Activated naive CD4-positive, alpha-beta T cell treated with anti-CD3 and anti-CD28 coated beads for 36 hours (primary cell): ENCODE measurements at regions not wholly inside any gene's neighbourhood (a gene's known extent, or its start where the extent isn't known, plus 50 kb on each side); places are given as distances from the start of the nearest gene placed in this dataset.

Experiments
- CTCF ChIA-PET: fragments of 350-600 bp; sonication (Branson Sonifier 250); formaldehyde crosslinking; loops from one replicate; lab custom pipeline; 2021; ENCODE audit warnings: antibody characterized with exemption; lab: Charles Lee
- DNase-seq: peaks from one replicate; pipeline ENCODE4 v3.0.0-alpha.2; 2020
- H3K27ac Mint-ChIP-seq: one replicate; pipeline ENCODE4 v1.8.0; 2021; ENCODE audit warnings: mild to moderate bottlenecking, mixed read lengths
- H3K27me3 Mint-ChIP-seq: one replicate; pipeline ENCODE4 v1.8.0; 2021; ENCODE audit warnings: low read depth, mixed read lengths
- H3K36me3 Mint-ChIP-seq: one replicate; pipeline ENCODE4 v1.8.0; 2021; ENCODE audit warnings: low read depth, mixed read lengths
- H3K4me1 Mint-ChIP-seq: one replicate; pipeline ENCODE4 v1.8.0; 2021; ENCODE audit warnings: low read depth, mixed read lengths
- H3K4me3 Mint-ChIP-seq: one replicate; pipeline ENCODE4 v1.8.0; 2021; ENCODE audit warnings: mild to moderate bottlenecking, moderate library complexity, mixed read lengths
- H3K9me3 Mint-ChIP-seq: one replicate; pipeline ENCODE4 v1.8.0; 2021; ENCODE audit warnings: mixed read lengths
- intact Hi-C: fragments of 100-400 bp; cut with micrococcal nuclease; formaldehyde crosslinking; loops from one replicate; pipeline ENCODE4 v1.15.1; 2023

DNA sequence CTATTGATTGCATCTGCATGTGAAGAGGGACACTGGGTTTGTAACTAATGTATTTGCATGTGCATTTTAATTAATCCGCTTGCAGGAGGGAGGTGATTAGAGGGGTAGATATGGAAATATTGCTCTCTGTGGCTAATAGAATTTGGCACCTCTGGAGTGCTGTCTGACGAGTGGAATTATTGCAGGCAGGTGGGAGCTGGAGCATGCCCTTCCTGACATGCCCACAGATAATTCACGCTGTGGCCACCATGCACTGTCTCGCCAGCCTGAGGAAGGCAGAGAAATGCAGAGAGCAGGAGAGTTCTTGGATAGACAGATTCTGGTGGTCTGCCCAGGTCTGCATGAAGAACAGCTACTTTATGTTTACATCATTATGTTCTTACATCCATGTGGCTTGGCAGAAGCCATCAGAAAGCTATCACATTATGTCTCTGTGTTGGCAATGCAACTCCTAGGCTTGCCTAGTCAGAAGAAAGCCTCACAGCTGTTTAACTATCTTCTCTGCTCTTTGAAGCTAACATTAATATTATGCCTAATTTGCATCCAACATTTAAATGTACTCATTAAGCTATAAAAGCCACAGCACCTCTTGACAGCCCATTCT lies 89.4 kb upstream of the DRD2 start:
- H3K9me3 Mint-ChIP-seq: no peaks in the 10 kb centered on the region
- H3K4me1 Mint-ChIP-seq: no peaks in the 10 kb centered on the region
- intact Hi-C loops: no loop called here
- no peak overlapping the region for H3K27ac Mint-ChIP-seq
- no peak for DNase-seq
- peaks cover 3% of the 10 kb centered on the region for H3K27me3 Mint-ChIP-seq
- CTCF ChIA-PET: no interaction called here
- no peak overlapping the region for H3K4me3 Mint-ChIP-seq
- H3K36me3 Mint-ChIP-seq: no peaks in the 10 kb centered on the region

DNA sequence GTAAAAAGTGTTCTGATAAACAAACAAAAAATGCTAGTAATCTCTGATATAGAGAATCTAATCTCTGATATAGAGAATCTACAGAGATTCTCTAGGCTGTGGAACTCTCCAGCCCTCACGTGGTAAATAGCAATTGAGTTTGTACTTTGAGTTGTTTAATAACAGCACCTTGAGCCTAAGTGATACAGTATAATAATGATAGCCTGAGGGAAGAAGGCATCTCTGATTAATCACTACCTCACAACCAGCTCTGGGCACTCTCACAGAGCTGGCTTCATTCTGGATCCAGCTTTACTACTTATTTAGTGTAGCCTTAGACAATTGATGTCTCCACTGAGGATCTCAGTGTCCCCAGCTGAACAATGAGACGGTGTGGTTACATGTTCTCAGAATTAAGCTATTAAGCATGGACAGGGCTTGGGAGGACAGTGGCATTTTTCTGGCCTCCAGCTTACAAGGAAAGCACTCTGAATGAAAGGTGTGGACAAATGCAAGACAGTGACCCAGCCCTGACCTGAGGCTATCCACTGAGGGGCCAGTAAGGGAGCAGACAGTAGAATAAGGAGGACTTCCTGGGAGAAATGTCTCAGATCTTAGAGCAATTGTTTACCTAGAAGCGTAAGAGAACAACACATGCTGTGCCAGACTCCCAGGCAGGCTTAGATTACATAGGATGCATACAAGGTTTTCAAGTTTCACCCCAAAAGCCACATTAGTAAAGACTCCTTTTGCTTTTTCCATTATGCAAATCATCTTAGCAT lies 88.7 kb upstream of the DRD2 start:
- no peak for DNase-seq
- Mint-ChIP-seq H3K27ac (no peak overlapping the region), H3K9me3 (no peaks in the 10 kb centered on the region), H3K4me3 (no peak overlapping the region), H3K27me3 (peaks cover 3% of the 10 kb centered on the region), H3K36me3 (no peaks in the 10 kb centered on the region), H3K4me1 (no peaks in the 10 kb centered on the region)
- intact Hi-C loops: no loop called here
- CTCF ChIA-PET: no interaction called here

DNA sequence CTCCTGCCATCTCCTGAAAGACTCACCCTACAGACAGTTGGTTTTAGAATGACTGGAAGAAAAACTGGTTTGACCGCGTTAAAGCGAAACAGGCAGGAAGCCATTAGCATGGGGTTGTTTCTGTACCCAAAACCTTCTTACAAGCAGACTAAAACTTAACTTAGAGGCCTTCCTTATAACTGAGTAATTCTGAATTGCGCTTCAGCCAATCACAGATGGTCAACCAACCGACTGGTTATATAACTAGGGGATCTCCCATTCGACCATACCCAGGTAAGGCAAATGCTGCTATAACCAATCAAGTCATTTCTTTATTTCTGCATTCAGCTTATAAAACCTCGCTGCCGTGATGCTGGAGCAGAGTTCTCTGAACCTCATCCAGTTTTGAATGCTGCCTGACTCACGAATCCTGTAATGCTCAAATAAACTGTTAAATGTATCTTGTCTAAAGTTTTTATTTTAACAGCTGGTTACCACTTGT lies 87.8 kb upstream of the DRD2 start:
- CTCF ChIA-PET: no interaction called here
- no peaks in the 10 kb centered on the region for H3K4me1 Mint-ChIP-seq
- H3K27ac Mint-ChIP-seq: no peak overlapping the region
- peaks cover 3% of the 10 kb centered on the region for H3K27me3 Mint-ChIP-seq
- intact Hi-C loops: no loop called here
- H3K9me3 Mint-ChIP-seq: no peaks in the 10 kb centered on the region
- DNase-seq: no peak
- no peaks in the 10 kb centered on the region for H3K36me3 Mint-ChIP-seq
- H3K4me3 Mint-ChIP-seq: no peak overlapping the region

DNA sequence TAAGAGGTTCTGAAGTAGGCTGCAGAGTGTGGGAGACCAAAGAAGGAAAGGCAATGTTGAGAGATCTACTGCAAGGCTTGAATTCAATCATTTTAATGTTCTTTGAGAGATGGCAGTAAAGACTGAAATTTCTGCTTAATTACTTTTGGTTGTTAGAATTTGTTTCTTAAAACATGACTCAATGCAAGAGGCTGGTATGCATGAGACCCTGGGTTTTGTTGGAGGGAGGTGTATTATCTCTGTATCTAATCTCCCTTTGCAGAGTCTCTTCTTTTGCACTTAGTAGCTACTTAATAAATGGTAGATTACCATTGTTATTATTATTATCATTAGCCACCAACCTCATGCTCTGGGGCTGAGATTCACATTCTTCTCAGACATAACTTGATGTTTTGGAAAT lies 87.4 kb upstream of the DRD2 start:
- H3K27me3 Mint-ChIP-seq: peaks cover 3% of the 10 kb centered on the region
- no peak overlapping the region for H3K27ac Mint-ChIP-seq
- CTCF ChIA-PET: no interaction called here

DNA sequence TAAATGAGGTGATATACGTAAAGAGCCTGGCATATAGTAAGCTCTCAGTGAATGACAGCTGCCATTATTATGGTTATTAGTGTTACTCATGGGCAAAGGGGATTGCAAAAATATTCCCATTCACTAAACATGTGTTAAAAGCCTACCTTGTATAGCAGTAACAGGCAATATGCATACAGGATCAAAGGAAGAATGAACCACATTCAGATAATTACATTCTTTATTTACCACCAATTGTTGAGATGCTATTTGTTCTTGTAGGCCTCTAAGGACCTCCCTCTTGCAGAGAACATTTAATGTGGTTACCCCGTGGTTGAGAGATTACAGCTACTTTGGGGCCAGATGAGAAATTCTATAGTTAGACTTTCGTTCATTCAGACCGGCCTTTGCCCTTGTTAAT lies 82.7 kb upstream of the DRD2 start:
- CTCF ChIA-PET: no interaction called here
- Mint-ChIP-seq H3K9me3 (no peaks in the 10 kb centered on the region), H3K4me1 (no peaks in the 10 kb centered on the region), H3K27ac (no peak overlapping the region), H3K4me3 (no peak overlapping the region), H3K36me3 (no peaks in the 10 kb centered on the region), H3K27me3 (peaks cover 6% of the 10 kb centered on the region)
- DNase-seq: no peak
- intact Hi-C loops: no loop called here

More for the DNA sequence above, 87.4 kb upstream of the DRD2 start:
- intact Hi-C loops: no loop called here
- Mint-ChIP-seq H3K36me3 (no peaks in the 10 kb centered on the region), H3K4me1 (no peaks in the 10 kb centered on the region), H3K4me3 (no peak overlapping the region), H3K9me3 (no peaks in the 10 kb centered on the region)
- no peak for DNase-seq

DNA sequence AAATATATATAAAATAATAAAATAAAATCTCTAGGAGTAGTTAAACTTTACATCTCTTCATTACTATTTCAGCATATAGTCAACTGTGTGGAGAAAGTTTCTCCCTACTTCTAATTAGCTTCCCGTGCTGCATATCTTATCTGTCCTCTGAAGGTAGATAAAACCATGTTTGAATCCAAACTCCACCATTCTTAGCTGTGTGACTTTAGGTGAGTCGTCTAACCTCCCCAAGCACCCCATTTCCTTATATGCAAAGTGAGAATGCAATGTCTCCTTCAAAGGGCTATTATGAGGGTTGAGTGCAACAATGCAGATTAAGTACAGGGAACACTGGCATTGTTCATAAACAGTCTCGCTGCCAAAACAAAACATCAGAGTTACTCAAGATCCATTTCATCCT lies 80.8 kb upstream of the DRD2 start:
- H3K27me3 Mint-ChIP-seq: peaks cover 7% of the 10 kb centered on the region

DNA sequence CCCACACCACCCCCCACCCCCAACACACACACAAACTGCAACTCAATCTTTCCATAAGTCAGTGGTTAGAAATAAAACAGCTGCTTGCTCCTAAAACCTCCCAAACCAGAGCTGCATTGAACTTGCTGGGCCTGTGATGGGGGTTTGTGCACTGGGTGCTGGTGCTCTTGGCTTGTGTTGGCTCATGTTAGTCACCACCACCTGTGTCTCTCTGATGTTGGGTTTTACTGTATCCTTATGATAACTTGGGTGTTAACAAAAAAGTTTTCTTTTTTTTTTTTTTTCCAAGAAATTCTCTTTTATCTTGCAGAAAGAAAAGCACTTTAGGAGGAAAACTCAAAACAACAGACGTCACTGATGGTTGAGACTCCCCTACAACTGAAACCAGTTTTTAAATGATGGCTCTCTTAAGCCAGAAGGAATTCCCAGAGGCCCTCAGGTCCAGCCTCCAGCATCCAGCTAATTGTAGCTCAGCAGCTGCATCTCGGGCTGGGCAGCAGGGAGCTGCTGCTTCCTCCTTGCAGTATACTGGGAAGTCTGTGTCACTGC lies 79.9 kb upstream of the DRD2 start:
- no peak for DNase-seq
- Mint-ChIP-seq H3K27me3 (peaks cover 13% of the 10 kb centered on the region), H3K4me1 (no peaks in the 10 kb centered on the region), H3K4me3 (no peak overlapping the region), H3K27ac (no peak overlapping the region), H3K36me3 (no peaks in the 10 kb centered on the region), H3K9me3 (no peaks in the 10 kb centered on the region)
- CTCF ChIA-PET: no interaction called here
- intact Hi-C loops: no loop called here

More for the DNA sequence above, 80.8 kb upstream of the DRD2 start:
- intact Hi-C loops: no loop called here
- H3K36me3 Mint-ChIP-seq: no peaks in the 10 kb centered on the region
- CTCF ChIA-PET: no interaction called here
- H3K4me1 Mint-ChIP-seq: no peaks in the 10 kb centered on the region
- DNase-seq: no peak
- H3K9me3 Mint-ChIP-seq: no peaks in the 10 kb centered on the region
- H3K4me3 Mint-ChIP-seq: no peak overlapping the region
- H3K27ac Mint-ChIP-seq: no peak overlapping the region

DNA sequence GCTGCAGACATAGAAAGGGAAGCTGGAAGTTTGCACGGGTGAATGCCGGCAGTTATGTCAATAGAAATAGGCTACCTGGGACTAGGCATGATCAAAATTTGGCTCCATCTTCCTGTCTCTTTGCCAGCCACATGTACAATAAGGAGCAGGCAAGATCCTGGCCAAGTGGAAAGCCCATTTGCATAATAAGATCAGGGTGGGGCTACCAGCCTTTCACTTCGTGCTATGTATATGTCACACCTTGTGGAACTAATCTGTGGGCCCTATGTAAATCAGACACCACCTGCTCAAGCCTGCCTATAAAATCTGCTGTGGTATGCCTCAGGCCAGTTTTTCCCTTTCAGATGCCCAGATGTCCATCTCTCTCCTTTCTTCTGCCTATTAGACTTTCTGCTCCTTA lies 79.3 kb upstream of the DRD2 start:
- no peak for DNase-seq
- CTCF ChIA-PET: no interaction called here
- Mint-ChIP-seq H3K4me1 (no peaks in the 10 kb centered on the region), H3K9me3 (no peaks in the 10 kb centered on the region), H3K36me3 (no peaks in the 10 kb centered on the region), H3K4me3 (no peak overlapping the region), H3K27me3 (peaks cover 18% of the 10 kb centered on the region), H3K27ac (no peak overlapping the region)
- intact Hi-C loops: no loop called here

DNA sequence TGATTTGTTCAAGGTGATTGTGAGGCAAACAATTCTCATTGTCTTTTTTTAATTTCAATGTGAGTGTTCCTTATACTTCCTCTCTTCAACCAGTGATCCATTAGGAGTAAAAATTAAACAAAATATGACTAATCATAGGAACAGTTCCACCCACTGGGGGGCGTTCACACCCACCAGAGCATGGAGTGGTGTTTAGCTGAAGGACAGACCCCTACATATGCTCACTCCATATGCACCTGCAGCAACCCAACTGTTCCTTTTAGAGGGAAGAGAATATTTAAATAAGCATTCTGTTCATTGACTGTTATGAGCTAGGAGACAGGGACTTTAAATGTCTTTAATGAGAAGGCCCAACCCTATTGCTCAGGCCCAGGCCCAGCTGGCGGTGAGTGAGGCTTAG lies 78.7 kb upstream of the DRD2 start:
- Mint-ChIP-seq H3K36me3 (no peaks in the 10 kb centered on the region), H3K27me3 (peaks cover 23% of the 10 kb centered on the region), H3K27ac (no peak overlapping the region), H3K4me1 (no peaks in the 10 kb centered on the region), H3K4me3 (no peak overlapping the region), H3K9me3 (no peaks in the 10 kb centered on the region)
- CTCF ChIA-PET: no interaction called here
- no peak for DNase-seq
- intact Hi-C loops: no loop called here

DNA sequence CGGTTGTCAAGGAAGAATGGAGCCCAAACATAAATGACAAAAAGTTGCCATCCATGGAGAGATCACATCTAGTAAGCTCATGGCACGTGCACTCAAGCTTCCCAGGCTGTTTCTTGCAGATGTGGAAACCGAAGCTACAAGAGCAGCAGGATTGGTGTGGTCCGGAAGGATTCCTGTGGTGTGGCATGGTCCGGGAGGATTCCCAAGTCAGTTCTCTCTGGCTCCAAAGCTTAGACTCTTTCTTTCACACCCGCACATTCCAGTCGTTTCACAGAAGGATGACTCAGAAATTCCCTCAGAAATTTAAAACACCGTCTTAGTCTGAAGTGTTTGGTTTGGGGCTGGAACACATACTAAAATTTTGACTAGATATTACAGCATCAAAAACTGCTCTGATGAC lies 78.0 kb upstream of the DRD2 start:
- H3K4me3 Mint-ChIP-seq: no peak overlapping the region
- intact Hi-C loops: no loop called here

DNA sequence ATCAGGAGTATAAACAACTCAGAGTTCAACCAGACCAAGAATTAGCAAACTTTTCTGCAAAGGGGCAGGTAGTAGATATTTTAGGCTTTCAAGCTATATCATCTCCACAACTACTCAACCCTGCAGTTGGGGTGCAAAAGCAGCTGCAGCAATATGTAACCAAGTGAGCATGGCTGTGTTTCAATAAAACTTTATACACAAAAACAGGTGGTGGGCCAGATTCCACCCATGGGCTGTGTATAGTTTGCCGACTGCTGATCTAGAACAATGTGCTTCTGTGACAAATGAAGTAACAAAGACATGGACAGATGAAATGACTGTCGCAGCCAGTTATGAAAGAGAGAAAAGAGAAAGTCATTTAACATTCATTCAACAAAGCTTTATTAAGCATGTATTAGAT lies 77.1 kb upstream of the DRD2 start:
- Mint-ChIP-seq H3K9me3 (no peaks in the 10 kb centered on the region), H3K36me3 (no peaks in the 10 kb centered on the region), H3K27me3 (peaks cover 27% of the 10 kb centered on the region), H3K4me1 (no peaks in the 10 kb centered on the region), H3K27ac (no peak overlapping the region), H3K4me3 (no peak overlapping the region)
- intact Hi-C loops: no loop called here
- CTCF ChIA-PET: interaction anchor here (1.5 kb wide), 1 partner anchor 19 kb away, joined by 4 read pairs; no protein-coding TSS in a partner anchor
- DNase-seq: no peak

More for the DNA sequence above, 78.0 kb upstream of the DRD2 start:
- CTCF ChIA-PET: interaction anchor here (1.5 kb wide), 1 partner anchor 20 kb away, joined by 4 read pairs; no protein-coding TSS in a partner anchor
- H3K36me3 Mint-ChIP-seq: no peaks in the 10 kb centered on the region
- no peaks in the 10 kb centered on the region for H3K9me3 Mint-ChIP-seq
- H3K4me1 Mint-ChIP-seq: no peaks in the 10 kb centered on the region
- DNase-seq: no peak
- peaks cover 25% of the 10 kb centered on the region for H3K27me3 Mint-ChIP-seq
- H3K27ac Mint-ChIP-seq: no peak overlapping the region

DNA sequence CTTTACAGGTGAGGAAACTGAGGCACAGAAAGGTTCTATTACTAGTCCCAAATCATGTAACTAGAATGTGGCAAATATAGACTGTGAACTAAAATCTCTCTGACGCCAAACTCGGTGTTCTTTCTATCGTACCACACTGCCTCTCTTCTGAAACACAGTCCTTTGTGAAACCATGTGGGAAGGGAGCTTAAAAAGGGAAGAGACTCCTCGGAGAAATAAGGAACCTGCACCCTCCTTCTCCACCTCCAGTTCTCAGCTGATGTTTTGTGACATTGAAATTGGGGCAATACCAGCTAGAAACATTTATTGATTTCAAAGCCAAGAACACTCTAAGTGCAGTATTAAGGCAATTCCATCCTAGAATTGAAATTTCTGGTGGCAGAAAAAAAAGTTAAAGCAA lies 76.4 kb upstream of the DRD2 start:
- H3K4me1 Mint-ChIP-seq: no peaks in the 10 kb centered on the region
- intact Hi-C loops: no loop called here
- no peaks in the 10 kb centered on the region for H3K9me3 Mint-ChIP-seq
- no peak for DNase-seq
- no peak overlapping the region for H3K27ac Mint-ChIP-seq
- peaks cover 26% of the 10 kb centered on the region for H3K27me3 Mint-ChIP-seq
- no peaks in the 10 kb centered on the region for H3K36me3 Mint-ChIP-seq
- H3K4me3 Mint-ChIP-seq: no peak overlapping the region
- CTCF ChIA-PET: interaction anchor here (1.5 kb wide), 1 partner anchor 18 kb away, joined by 4 read pairs; no protein-coding TSS in a partner anchor
